ENCODE measurements at regions not wholly inside any gene's neighbourhood (a gene's known extent, or its start where the extent isn't known, plus 50 kb on each side); places are given as distances from the start of the nearest gene placed in this dataset.

- Histone ChIP-seq H3K36me3 (no peaks in the 10 kb centered on the region), H3K27ac (peak overlapping the region in 3 of 4 donors; percentile 40 to 59 (median 46)), H3K4me3 (no peak overlapping the region), H3K4me1 (peaks cover 0 to 25% (median 3%) of the 10 kb centered on the region in 3 donors), H3K27me3 (no peaks in the 10 kb centered on the region), H3K9me3 (no peaks in the 10 kb centered on the region)
- TF ChIP-seq POLR2A (IDR thresholded peaks at IDR 0.05) (no peak), POLR2AphosphoS5 (IDR thresholded peaks at IDR 0.05) (peak; percentile 83)
- 23 to 36% methylated on average over 7 to 9 of the region's 15 CpGs for WGBS, 2 donors (ENCODE audit: low coverage in 1 of 2)
- peak; percentile 91 for ATAC-seq
Observed at GRCh38 chr4:140296335-140297220, 76.9 kb upstream of the SCOC start.

- ATAC-seq: no peak
- Histone ChIP-seq H3K9me3 (no peaks in the 10 kb centered on the region), H3K27ac (no peak overlapping the region), H3K4me1 (peaks cover 0 to 18% (median 3%) of the 10 kb centered on the region in 3 donors), H3K4me3 (no peak overlapping the region), H3K27me3 (no peaks in the 10 kb centered on the region), H3K36me3 (no peaks in the 10 kb centered on the region)
- no peak for TF ChIP-seq EP300 (IDR thresholded peaks at IDR 0.05)
- TF ChIP-seq POLR2AphosphoS5 (IDR thresholded peaks at IDR 0.05): no peak
- no peak for TF ChIP-seq CTCF (IDR thresholded peaks at IDR 0.05)
- TF ChIP-seq POLR2A (IDR thresholded peaks at IDR 0.05): no peak
- 90 to 100% methylated on average over 1 to 2 of the region's 2 CpGs for WGBS, 2 donors (ENCODE audit: low coverage in 1 of 2)
Observed at GRCh38 chr4:140293979-140294378, 79.5 kb upstream of the SCOC start.

GRCh38 chr4:140291259-140291658 is 82.2 kb upstream of the SCOC start:
- H3K27ac ChIP-seq: no peak overlapping the region
- ATAC-seq: no peak
- TF ChIP-seq POLR2A (IDR thresholded peaks at IDR 0.05): no peak
- no peak for TF ChIP-seq POLR2AphosphoS5 (IDR thresholded peaks at IDR 0.05)
- TF ChIP-seq EP300 (IDR thresholded peaks at IDR 0.05): no peak
- no peak for TF ChIP-seq CTCF (IDR thresholded peaks at IDR 0.05)
- WGBS, 2 donors (ENCODE audit: low coverage in 1 of 2): 94 to 95% methylated on average over 2 to 4 of the region's 4 CpGs
- H3K36me3 ChIP-seq: no peaks in the 10 kb centered on the region
- peaks cover 0 to 6% (median 3%) of the 10 kb centered on the region in 3 donors for H3K4me1 ChIP-seq
- no peak overlapping the region for H3K4me3 ChIP-seq
- no peaks in the 10 kb centered on the region for H3K27me3 ChIP-seq
- no peaks in the 10 kb centered on the region for H3K9me3 ChIP-seq

- no peak overlapping the region for H3K4me3 ChIP-seq
- 92 to 100% methylated on average over 1 to 2 of the region's 2 CpGs for WGBS, 2 donors (ENCODE audit: low coverage in 1 of 2)
Observed at GRCh38 chr4:140289486-140289885, 84.0 kb upstream of the SCOC start.

GRCh38 chr4:140286456-140286855 is 87.0 kb upstream of the SCOC start:
- Histone ChIP-seq H3K27me3 (peaks cover 4% of the 10 kb centered on the region), H3K27ac (no peak overlapping the region), H3K9me3 (no peaks in the 10 kb centered on the region), H3K4me3 (no peak overlapping the region), H3K36me3 (no peaks in the 10 kb centered on the region), H3K4me1 (no peaks in the 10 kb centered on the region)
- TF ChIP-seq POLR2AphosphoS5 (IDR thresholded peaks at IDR 0.05) (no peak), POLR2A (IDR thresholded peaks at IDR 0.05) (no peak), CTCF (IDR thresholded peaks at IDR 0.05) (no peak), EP300 (IDR thresholded peaks at IDR 0.05) (no peak)
- 56 to 63% methylated on average over 1 to 7 of the region's 18 CpGs for WGBS, 2 donors (ENCODE audit: low coverage in 1 of 2)
- peak; percentile 34 for ATAC-seq

More at GRCh38 chr4:140289486-140289885, 84.0 kb upstream of the SCOC start:
- H3K27me3 ChIP-seq: no peaks in the 10 kb centered on the region
- no peaks in the 10 kb centered on the region for H3K36me3 ChIP-seq
- H3K4me1 ChIP-seq: no peaks in the 10 kb centered on the region
- H3K27ac ChIP-seq: no peak overlapping the region
- no peaks in the 10 kb centered on the region for H3K9me3 ChIP-seq
- no peak for TF ChIP-seq POLR2A (IDR thresholded peaks at IDR 0.05)
- no peak for TF ChIP-seq EP300 (IDR thresholded peaks at IDR 0.05)
- no peak for TF ChIP-seq POLR2AphosphoS5 (IDR thresholded peaks at IDR 0.05)
- no peak for TF ChIP-seq CTCF (IDR thresholded peaks at IDR 0.05)
- ATAC-seq: no peak
